ENCODE measurements at regions not wholly inside any gene's neighbourhood (a gene's known extent, or its start where the extent isn't known, plus 50 kb on each side); places are given as distances from the start of the nearest gene placed in this dataset.

DNA sequence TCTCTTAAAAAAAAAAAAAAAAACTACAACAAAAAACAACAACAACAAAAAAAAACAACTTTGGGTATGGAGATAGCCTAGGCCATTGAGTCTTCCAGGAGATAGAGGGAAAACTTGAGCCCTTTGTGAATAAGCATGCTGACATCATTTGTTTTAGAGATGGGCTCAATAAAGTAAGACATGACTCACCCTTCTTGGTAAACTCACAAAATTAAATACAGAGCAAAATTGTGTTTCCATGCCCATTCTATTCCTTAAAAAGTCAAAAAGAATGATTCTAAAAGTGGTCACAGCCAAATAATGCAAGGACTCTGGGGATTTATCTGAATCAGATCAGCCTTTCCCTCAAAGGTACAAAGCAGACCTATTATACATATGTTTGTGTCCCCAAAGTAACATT lies 117.4 kb downstream of the ETAA1 start:
- TF ChIP-seq NRF1 (conservative IDR thresholded peaks at IDR 0.05; ENCODE audit: low read depth, low read length) (no peak), CBX3 (IDR thresholded peaks at IDR 0.05; ENCODE audit: borderline replicate concordance, low read depth) (no peak), TAF1 (IDR thresholded peaks at IDR 0.05; ENCODE audit: borderline replicate concordance, low read depth, low read length) (no peak), TARDBP (IDR thresholded peaks at IDR 0.05; ENCODE audit: borderline replicate concordance) (no peak)
- TF ChIP-seq, protein P1, sequence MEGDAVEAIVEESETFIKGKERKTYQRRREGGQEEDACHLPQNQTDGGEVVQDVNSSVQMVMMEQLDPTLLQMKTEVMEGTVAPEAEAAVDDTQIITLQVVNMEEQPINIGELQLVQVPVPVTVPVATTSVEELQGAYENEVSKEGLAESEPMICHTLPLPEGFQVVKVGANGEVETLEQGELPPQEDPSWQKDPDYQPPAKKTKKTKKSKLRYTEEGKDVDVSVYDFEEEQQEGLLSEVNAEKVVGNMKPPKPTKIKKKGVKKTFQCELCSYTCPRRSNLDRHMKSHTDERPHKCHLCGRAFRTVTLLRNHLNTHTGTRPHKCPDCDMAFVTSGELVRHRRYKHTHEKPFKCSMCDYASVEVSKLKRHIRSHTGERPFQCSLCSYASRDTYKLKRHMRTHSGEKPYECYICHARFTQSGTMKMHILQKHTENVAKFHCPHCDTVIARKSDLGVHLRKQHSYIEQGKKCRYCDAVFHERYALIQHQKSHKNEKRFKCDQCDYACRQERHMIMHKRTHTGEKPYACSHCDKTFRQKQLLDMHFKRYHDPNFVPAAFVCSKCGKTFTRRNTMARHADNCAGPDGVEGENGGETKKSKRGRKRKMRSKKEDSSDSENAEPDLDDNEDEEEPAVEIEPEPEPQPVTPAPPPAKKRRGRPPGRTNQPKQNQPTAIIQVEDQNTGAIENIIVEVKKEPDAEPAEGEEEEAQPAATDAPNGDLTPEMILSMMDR (IDR thresholded peaks at IDR 0.05 in 2 of 3, conservative IDR thresholded peaks at IDR 0.05 in 1 of 3; ENCODE audit: control insufficient read depth in 2 of 3, extremely low read depth in 1 of 3, insufficient read depth in 1 of 3, low read depth in 3 of 3, low read length in 3 of 3): no peak

Measured in GM12878 (cell line).